WTC11 (cell line): ENCODE measurements at regions not wholly inside any gene's neighbourhood (a gene's known extent, or its start where the extent isn't known, plus 50 kb on each side); places are given as distances from the start of the nearest gene placed in this dataset.

ENCODE experiments used
- JUN ChIP-seq: sonication (generic); formaldehyde crosslinking; IDR thresholded peaks from 2 replicates; pipeline ENCODE4 v1.8.0; 2023; ENCODE audit warnings: mild to moderate bottlenecking, missing genetic modification reagents
- ZNF317 ChIP-seq: sonication (generic); formaldehyde crosslinking; IDR thresholded peaks from 2 replicates; pipeline ENCODE4 v1.8.1; 2023; ENCODE audit warnings: low read depth, mild to moderate bottlenecking, moderate library complexity, missing genetic modification reagents, borderline replicate concordance
- TF ChIP-seq, protein P1 (sequence below): fragments of 200-600 bp; IDR thresholded peaks from 2 replicates; pipeline ENCODE4 v1.8.0; 2022; ENCODE audit warnings: antibody characterized with exemption
- TF ChIP-seq, protein P2 (sequence below): sonication (generic); formaldehyde crosslinking; IDR thresholded peaks from 2 replicates; pipeline ENCODE4 v1.8.0; 2022; ENCODE audit warnings: mild to moderate bottlenecking, missing genetic modification reagents
- TF ChIP-seq, protein P3 (sequence below): sonication (generic); formaldehyde crosslinking; IDR thresholded peaks from 2 replicates; pipeline ENCODE4 v1.8.0; 2022; ENCODE audit warnings: missing genetic modification reagents

DNA sequence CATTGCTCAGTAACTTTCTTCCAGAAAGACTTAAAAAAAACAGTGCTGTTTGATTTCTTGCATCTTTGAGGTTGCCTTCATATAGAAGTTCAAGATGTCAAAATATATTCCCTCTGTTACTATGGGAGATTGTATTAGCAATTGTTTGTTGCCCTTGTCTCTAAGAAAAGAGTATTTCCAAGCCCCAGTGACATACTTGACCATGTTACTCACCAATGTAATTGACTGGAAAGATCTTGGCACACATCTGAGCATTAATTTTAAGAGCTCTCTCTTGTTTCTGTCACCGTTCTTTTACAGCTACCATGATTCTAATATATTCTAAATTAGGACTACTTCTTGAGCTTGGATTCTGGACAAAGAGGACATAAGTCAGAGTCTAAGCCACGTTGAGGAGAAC, 902.7 kb upstream of the EPHA5 start:
- TF ChIP-seq ZNF317, result no peak
- TF ChIP-seq, protein P1, sequence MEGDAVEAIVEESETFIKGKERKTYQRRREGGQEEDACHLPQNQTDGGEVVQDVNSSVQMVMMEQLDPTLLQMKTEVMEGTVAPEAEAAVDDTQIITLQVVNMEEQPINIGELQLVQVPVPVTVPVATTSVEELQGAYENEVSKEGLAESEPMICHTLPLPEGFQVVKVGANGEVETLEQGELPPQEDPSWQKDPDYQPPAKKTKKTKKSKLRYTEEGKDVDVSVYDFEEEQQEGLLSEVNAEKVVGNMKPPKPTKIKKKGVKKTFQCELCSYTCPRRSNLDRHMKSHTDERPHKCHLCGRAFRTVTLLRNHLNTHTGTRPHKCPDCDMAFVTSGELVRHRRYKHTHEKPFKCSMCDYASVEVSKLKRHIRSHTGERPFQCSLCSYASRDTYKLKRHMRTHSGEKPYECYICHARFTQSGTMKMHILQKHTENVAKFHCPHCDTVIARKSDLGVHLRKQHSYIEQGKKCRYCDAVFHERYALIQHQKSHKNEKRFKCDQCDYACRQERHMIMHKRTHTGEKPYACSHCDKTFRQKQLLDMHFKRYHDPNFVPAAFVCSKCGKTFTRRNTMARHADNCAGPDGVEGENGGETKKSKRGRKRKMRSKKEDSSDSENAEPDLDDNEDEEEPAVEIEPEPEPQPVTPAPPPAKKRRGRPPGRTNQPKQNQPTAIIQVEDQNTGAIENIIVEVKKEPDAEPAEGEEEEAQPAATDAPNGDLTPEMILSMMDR, result no peak
- TF ChIP-seq, protein P2, sequence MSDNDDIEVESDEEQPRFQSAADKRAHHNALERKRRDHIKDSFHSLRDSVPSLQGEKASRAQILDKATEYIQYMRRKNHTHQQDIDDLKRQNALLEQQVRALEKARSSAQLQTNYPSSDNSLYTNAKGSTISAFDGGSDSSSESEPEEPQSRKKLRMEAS (CRISPR knock-in tag), result no peak
- no peak for TF ChIP-seq JUN
- TF ChIP-seq, protein P3, sequence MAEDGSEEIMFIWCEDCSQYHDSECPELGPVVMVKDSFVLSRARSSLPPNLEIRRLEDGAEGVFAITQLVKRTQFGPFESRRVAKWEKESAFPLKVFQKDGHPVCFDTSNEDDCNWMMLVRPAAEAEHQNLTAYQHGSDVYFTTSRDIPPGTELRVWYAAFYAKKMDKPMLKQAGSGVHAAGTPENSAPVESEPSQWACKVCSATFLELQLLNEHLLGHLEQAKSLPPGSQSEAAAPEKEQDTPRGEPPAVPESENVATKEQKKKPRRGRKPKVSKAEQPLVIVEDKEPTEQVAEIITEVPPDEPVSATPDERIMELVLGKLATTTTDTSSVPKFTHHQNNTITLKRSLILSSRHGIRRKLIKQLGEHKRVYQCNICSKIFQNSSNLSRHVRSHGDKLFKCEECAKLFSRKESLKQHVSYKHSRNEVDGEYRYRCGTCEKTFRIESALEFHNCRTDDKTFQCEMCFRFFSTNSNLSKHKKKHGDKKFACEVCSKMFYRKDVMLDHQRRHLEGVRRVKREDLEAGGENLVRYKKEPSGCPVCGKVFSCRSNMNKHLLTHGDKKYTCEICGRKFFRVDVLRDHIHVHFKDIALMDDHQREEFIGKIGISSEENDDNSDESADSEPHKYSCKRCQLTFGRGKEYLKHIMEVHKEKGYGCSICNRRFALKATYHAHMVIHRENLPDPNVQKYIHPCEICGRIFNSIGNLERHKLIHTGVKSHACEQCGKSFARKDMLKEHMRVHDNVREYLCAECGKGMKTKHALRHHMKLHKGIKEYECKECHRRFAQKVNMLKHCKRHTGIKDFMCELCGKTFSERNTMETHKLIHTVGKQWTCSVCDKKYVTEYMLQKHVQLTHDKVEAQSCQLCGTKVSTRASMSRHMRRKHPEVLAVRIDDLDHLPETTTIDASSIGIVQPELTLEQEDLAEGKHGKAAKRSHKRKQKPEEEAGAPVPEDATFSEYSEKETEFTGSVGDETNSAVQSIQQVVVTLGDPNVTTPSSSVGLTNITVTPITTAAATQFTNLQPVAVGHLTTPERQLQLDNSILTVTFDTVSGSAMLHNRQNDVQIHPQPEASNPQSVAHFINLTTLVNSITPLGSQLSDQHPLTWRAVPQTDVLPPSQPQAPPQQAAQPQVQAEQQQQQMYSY (CRISPR knock-in tag), result no peak
